Activated naive CD4-positive, alpha-beta T cell treated with anti-CD3 and anti-CD28 coated beads, Interleukin-2, amount 50 U/mL, for 72 hours (primary cell): ENCODE measurements at regions not wholly inside any gene's neighbourhood (a gene's known extent, or its start where the extent isn't known, plus 50 kb on each side); places are given as distances from the start of the nearest gene placed in this dataset.

Experiments
- ATAC-seq, 2 donors: fragments of 150-1000 bp; cut with Tn5 transposase; 2 replicates each; pipeline ENCODE4 v1.10.0; 2021; ENCODE audit warnings: mild to moderate bottlenecking in 2 of 2, moderate library complexity in 2 of 2
- DNase-seq, 2 donors: peaks; one replicate each; pipeline ENCODE4 v3.0.0; 2021 to 2022; ENCODE audit warnings: low spot score in 2 of 2
- H3K27ac Mint-ChIP-seq, 2 donors: one replicate each; pipeline ENCODE4 v1.8.0; 2022; ENCODE audit warnings: mild to moderate bottlenecking in 2 of 2, mixed read lengths in 2 of 2
- H3K36me3 Mint-ChIP-seq, 2 donors: one replicate each; pipeline ENCODE4 v1.8.0; 2022; ENCODE audit warnings: mixed read lengths in 2 of 2
- H3K9me3 Mint-ChIP-seq, 2 donors: one replicate each; pipeline ENCODE4 v1.8.0; 2022; ENCODE audit warnings: mixed read lengths in 2 of 2

- peaks cover 0 to 7% of the 10 kb centered on the region in 2 donors for H3K36me3 Mint-ChIP-seq
Observed at GRCh38 chr9:82637368-82637767, 425.6 kb downstream of the RASEF start.

GRCh38 chr9:82645600-82645999 lies 417.3 kb downstream of the RASEF start:
- Mint-ChIP-seq H3K36me3 (peaks cover 0 to 2% of the 10 kb centered on the region in 2 donors), H3K9me3 (peaks cover 7% of the 10 kb centered on the region in 2 donors), H3K27ac (no peak overlapping the region)
- DNase-seq (no peak), ATAC-seq (no peak)

More at GRCh38 chr9:82637368-82637767, 425.6 kb downstream of the RASEF start:
- DNase-seq: no peak
- ATAC-seq: no peak
- Mint-ChIP-seq H3K9me3 (peaks cover 21 to 28% of the 10 kb centered on the region in 2 donors), H3K27ac (no peak overlapping the region)

- H3K36me3 Mint-ChIP-seq: peaks cover 0 to 10% of the 10 kb centered on the region in 2 donors
- peaks cover 8 to 11% of the 10 kb centered on the region in 2 donors for H3K9me3 Mint-ChIP-seq
- DNase-seq (no peak), ATAC-seq (no peak)
- H3K27ac Mint-ChIP-seq: no peak overlapping the region
Observed at GRCh38 chr9:82650368-82650767, 412.6 kb downstream of the RASEF start.

GRCh38 chr9:82651474-82651873 lies 411.5 kb downstream of the RASEF start:
- peaks cover 0 to 10% of the 10 kb centered on the region in 2 donors for H3K36me3 Mint-ChIP-seq
- peaks cover 8 to 11% of the 10 kb centered on the region in 2 donors for H3K9me3 Mint-ChIP-seq
- ATAC-seq (no peak), DNase-seq (no peak)
- H3K27ac Mint-ChIP-seq: no peak overlapping the region

- H3K36me3 Mint-ChIP-seq: peaks cover 0 to 6% of the 10 kb centered on the region in 2 donors
- no peak overlapping the region for H3K27ac Mint-ChIP-seq
- H3K9me3 Mint-ChIP-seq: peaks cover 0 to 13% of the 10 kb centered on the region in 2 donors
- DNase-seq: no peak
- ATAC-seq: no peak
Observed at GRCh38 chr9:82665324-82665723, 397.6 kb downstream of the RASEF start.

- DNase-seq (no peak), ATAC-seq (no peak)
- no peak overlapping the region for H3K27ac Mint-ChIP-seq
- peaks cover 0 to 6% of the 10 kb centered on the region in 2 donors for H3K9me3 Mint-ChIP-seq
- peaks cover 0 to 6% of the 10 kb centered on the region in 2 donors for H3K36me3 Mint-ChIP-seq
Observed at GRCh38 chr9:82668689-82669199, 394.2 kb downstream of the RASEF start.

- H3K36me3 Mint-ChIP-seq: peaks cover 0 to 6% of the 10 kb centered on the region in 2 donors
- DNase-seq (no peak), ATAC-seq (no peak)
- H3K9me3 Mint-ChIP-seq: no peaks in the 10 kb centered on the region
- no peak overlapping the region for H3K27ac Mint-ChIP-seq
Observed at GRCh38 chr9:82670000-82670399, 392.9 kb downstream of the RASEF start.

- no peak for ATAC-seq
- H3K36me3 Mint-ChIP-seq: peaks cover 0 to 6% of the 10 kb centered on the region in 2 donors
- no peaks in the 10 kb centered on the region for H3K9me3 Mint-ChIP-seq
- no peak for DNase-seq
- no peak overlapping the region for H3K27ac Mint-ChIP-seq
Observed at GRCh38 chr9:82670726-82671125, 392.2 kb downstream of the RASEF start.

- H3K27ac Mint-ChIP-seq: no peak overlapping the region
- DNase-seq: no peak
- peaks cover 0 to 6% of the 10 kb centered on the region in 2 donors for H3K36me3 Mint-ChIP-seq
- peaks cover 0 to 3% of the 10 kb centered on the region in 2 donors for H3K9me3 Mint-ChIP-seq
- no peak for ATAC-seq
Observed at GRCh38 chr9:82673201-82673600, 389.7 kb downstream of the RASEF start.

- H3K27ac Mint-ChIP-seq: no peak overlapping the region
- peaks cover 0 to 6% of the 10 kb centered on the region in 2 donors for H3K36me3 Mint-ChIP-seq
- peaks cover 0 to 3% of the 10 kb centered on the region in 2 donors for H3K9me3 Mint-ChIP-seq
- ATAC-seq (no peak), DNase-seq (no peak)
Observed at GRCh38 chr9:82673919-82674318, 389.0 kb downstream of the RASEF start.

GRCh38 chr9:82675102-82675501 lies 387.8 kb downstream of the RASEF start:
- ATAC-seq: no peak
- peaks cover 0 to under 1% of the 10 kb centered on the region in 2 donors for H3K36me3 Mint-ChIP-seq
- no peak overlapping the region for H3K27ac Mint-ChIP-seq
- peaks cover 0 to 3% of the 10 kb centered on the region in 2 donors for H3K9me3 Mint-ChIP-seq
- DNase-seq: no peak

GRCh38 chr9:82675605-82676004 lies 387.3 kb downstream of the RASEF start:
- peaks cover 0 to 3% of the 10 kb centered on the region in 2 donors for H3K9me3 Mint-ChIP-seq
- DNase-seq: no peak
- H3K36me3 Mint-ChIP-seq: no peaks in the 10 kb centered on the region
- ATAC-seq: no peak
- no peak overlapping the region for H3K27ac Mint-ChIP-seq

GRCh38 chr9:82677086-82677485 lies 385.9 kb downstream of the RASEF start:
- Mint-ChIP-seq H3K36me3 (no peaks in the 10 kb centered on the region), H3K9me3 (peaks cover 0 to 3% of the 10 kb centered on the region in 2 donors)

GRCh38 chr9:82679472-82679871 lies 383.5 kb downstream of the RASEF start:
- DNase-seq (no peak), ATAC-seq (no peak)
- Mint-ChIP-seq H3K36me3 (peaks cover 0 to 4% of the 10 kb centered on the region in 2 donors), H3K27ac (no peak overlapping the region), H3K9me3 (peaks cover 0 to 4% of the 10 kb centered on the region in 2 donors)

More at GRCh38 chr9:82677086-82677485, 385.9 kb downstream of the RASEF start:
- ATAC-seq (no peak), DNase-seq (no peak)
- H3K27ac Mint-ChIP-seq: no peak overlapping the region

- ATAC-seq: no peak
- Mint-ChIP-seq H3K27ac (no peak overlapping the region), H3K9me3 (peaks cover 0 to 7% of the 10 kb centered on the region in 2 donors), H3K36me3 (peaks cover 0 to 6% of the 10 kb centered on the region in 2 donors)
- DNase-seq: no peak
Observed at GRCh38 chr9:82680179-82680935, 382.6 kb downstream of the RASEF start.

GRCh38 chr9:82681809-82682208 lies 381.1 kb downstream of the RASEF start:
- Mint-ChIP-seq H3K9me3 (peaks cover 0 to 7% of the 10 kb centered on the region in 2 donors), H3K27ac (no peak overlapping the region), H3K36me3 (peaks cover 0 to 6% of the 10 kb centered on the region in 2 donors)
- ATAC-seq: no peak
- no peak for DNase-seq

- DNase-seq (no peak), ATAC-seq (no peak)
- H3K9me3 Mint-ChIP-seq: peaks cover 0 to 4% of the 10 kb centered on the region in 2 donors
- no peak overlapping the region for H3K27ac Mint-ChIP-seq
- peaks cover 0 to 6% of the 10 kb centered on the region in 2 donors for H3K36me3 Mint-ChIP-seq
Observed at GRCh38 chr9:82682431-82682830, 380.5 kb downstream of the RASEF start.

GRCh38 chr9:82695704-82696103 lies 367.2 kb downstream of the RASEF start:
- Mint-ChIP-seq H3K9me3 (peaks cover 19 to 22% of the 10 kb centered on the region in 2 donors), H3K27ac (no peak overlapping the region), H3K36me3 (peaks cover 7% of the 10 kb centered on the region in 2 donors)
- ATAC-seq (no peak), DNase-seq (no peak)
